SK-N-MC (cell line): ENCODE measurements at regions not wholly inside any gene's neighbourhood (a gene's known extent, or its start where the extent isn't known, plus 50 kb on each side); places are given as distances from the start of the nearest gene placed in this dataset.

Experiments used
- EZH2 ChIP-seq: fragments of 200-600 bp; sonication (generic); IDR thresholded peaks from one replicate; pipeline ENCODE4 v1.6.1; 2017; ENCODE audit warnings: antibody characterized with exemption
- FOXP2 ChIP-seq: optimal IDR thresholded peaks from 2 replicates; pipeline ENCODE3; 2011; ENCODE audit warnings: mild to moderate bottlenecking, moderate library complexity; ENCODE audit not compliant: insufficient read depth; ENCODE audit errors: extremely low read length, control extremely low read depth
- POLR2AphosphoS5 ChIP-seq: IDR thresholded peaks from 2 replicates; pipeline ENCODE4 v1.6.1; 2012; ENCODE audit warnings: mild to moderate bottlenecking, low read depth, low read length, borderline replicate concordance

DNA sequence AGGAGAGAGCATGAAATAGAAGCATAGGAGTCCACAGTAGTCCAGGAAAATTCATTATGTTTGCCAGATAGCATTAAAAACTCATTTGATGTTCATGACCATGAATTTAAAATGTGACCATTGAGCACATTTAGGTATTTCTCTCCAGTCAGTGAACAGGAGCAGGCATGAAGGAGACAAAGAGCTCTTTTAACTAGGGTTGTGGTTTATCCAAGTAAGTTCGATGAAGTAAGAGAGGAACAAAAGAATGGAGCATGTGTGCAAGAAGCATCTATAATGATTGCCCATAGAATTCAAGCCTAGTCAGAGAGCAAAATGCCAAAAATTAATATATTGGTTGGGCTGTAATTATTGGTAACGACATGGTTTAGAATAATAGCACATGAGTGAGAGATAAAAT lies 342.1 kb upstream of the CCDC54 start:
- no peak for TF ChIP-seq EZH2
- no peak for TF ChIP-seq POLR2AphosphoS5
- TF ChIP-seq FOXP2, result no peak
